AG10803 (cell line): ENCODE measurements at regions not wholly inside any gene's neighbourhood (a gene's known extent, or its start where the extent isn't known, plus 50 kb on each side); places are given as distances from the start of the nearest gene placed in this dataset.

Experiments used
- DNase-seq: peaks from one replicate; pipeline ENCODE4 v3.0.0; 2010; ENCODE audit warnings: low read depth
- H3K4me3 ChIP-seq: 2 replicates; pipeline ENCODE4 v1.5.1; 2011; ENCODE audit warnings: mild to moderate bottlenecking, low read length, control low read depth
- CTCF ChIP-seq: conservative IDR thresholded peaks from 2 replicates; pipeline ENCODE4 v1.5.1; 2011; ENCODE audit warnings: mild to moderate bottlenecking, low read length, control low read depth, inconsistent platforms

DNA sequence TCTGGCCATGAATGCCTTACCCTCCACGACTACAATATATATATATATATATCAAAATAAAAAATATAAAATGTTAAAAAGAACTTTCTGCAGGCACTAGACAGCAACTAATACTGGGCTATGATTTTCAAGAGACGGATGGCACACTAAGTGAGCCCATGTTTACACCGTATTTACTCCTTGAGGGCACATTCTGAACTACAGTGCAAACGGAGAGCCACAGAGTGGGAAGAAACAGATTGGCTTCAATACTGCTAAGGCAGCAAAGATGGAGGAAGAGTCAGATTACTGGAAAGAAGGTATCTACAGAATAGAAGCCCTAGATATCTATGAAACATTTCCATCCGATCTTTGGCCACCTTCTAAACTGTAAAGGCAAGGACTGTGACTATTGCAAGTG is 330.3 kb downstream of the HTR1B start:
- no peak overlapping the region for H3K4me3 ChIP-seq
- TF ChIP-seq CTCF: no peak
- no peak for DNase-seq

DNA sequence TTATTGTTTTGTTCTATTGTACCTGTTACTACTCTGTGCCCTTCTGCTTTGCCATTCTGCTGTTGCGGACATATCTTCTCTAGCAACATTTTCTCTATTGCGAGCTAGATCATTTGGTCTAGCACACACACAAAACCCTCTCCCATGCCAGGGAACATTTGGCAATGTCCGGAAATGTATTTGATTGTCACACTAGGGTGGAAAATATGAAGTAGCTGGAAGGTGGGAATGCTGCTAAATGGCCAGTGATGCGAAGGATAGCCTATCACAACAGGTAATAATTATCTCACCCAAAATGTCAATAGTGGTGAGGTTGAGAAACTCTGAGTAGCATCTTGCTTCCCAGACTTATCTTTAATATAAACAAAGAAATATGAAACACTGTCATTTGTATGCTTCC is 331.9 kb downstream of the HTR1B start:
- TF ChIP-seq CTCF: no peak
- no peak for DNase-seq
- no peak overlapping the region for H3K4me3 ChIP-seq

DNA sequence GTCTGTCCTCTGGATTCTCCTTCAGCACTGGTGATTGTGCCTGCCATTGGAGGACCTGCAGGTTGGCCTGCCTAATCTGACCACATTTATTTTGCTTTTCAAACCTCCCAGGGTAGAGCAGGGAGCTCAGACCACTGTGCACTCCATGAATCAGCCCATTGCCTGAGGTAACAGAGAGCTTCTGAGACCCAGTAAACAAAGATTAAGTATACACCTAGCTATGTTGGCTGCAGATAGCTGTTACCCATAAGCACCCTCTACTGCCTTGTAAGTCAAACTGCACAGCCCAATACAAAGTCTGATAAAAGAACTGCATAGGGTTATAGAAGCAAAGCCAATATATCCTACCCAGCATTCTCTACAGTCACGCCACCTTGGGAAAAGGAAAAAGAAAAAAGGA is 338.7 kb downstream of the HTR1B start:
- no peak for TF ChIP-seq CTCF

DNA sequence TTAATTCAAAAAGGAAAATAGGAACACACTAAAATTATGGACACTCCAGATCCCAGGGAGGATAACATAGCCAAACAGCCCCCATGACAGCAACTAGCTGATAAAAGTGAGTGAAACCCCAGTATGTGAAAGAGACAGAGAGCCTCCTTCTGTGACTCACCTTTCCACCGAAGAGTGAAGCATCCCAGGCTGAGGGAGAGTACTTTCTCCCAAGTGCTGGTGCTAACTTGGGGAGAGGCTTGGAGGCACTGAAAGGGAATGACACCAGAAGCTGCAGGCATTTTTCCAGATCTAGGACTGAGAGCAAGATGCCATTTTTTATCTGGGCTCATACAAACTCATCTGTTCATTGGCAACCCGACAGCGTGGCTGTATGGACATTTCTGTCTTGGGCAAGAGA is 339.8 kb downstream of the HTR1B start:
- no peak for TF ChIP-seq CTCF
- DNase-seq: no peak
- no peak overlapping the region for H3K4me3 ChIP-seq

More for the DNA sequence above, 338.7 kb downstream of the HTR1B start:
- H3K4me3 ChIP-seq: no peak overlapping the region
- DNase-seq: no peak

DNA sequence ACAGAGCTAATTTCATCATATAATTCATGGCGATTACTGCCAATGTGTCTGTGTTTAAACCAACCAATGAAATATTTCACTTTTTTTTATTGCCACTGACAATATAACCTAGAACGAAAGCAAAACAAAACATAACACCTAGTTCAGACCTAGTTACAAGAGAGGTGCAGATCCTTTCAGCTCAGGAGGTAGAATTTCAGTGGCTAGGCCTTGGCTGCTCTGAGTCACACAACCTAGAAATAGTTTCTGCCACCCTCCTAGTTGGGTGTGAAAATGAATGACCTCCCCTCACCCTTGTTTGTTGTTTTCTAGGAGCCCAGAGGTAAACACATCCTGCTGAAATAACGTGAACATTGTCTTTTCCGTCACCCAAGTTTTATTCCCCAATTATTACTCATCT is 356.3 kb downstream of the HTR1B start:
- TF ChIP-seq CTCF: no peak
- no peak overlapping the region for H3K4me3 ChIP-seq

DNA sequence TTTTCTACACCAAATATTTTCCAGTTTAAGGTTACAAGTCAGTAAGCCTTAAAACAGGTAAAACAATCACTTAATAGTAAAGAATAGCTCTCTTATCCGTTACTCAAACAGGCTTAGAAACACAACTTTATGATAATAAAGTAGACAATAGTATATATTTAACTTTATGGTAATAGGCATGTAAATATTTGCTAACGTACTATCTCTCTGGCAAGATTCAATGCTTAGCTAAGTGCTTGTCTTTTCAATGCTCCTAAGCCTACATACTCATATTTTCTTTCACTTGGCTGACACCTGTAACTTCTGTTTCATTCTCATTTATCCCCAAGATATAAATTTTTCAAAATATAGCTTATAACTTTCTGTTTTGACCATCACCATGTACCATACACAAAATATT is 358.2 kb downstream of the HTR1B start:
- H3K4me3 ChIP-seq: no peak overlapping the region
- TF ChIP-seq CTCF: no peak
- no peak for DNase-seq

More for the DNA sequence above, 356.3 kb downstream of the HTR1B start:
- no peak for DNase-seq

DNA sequence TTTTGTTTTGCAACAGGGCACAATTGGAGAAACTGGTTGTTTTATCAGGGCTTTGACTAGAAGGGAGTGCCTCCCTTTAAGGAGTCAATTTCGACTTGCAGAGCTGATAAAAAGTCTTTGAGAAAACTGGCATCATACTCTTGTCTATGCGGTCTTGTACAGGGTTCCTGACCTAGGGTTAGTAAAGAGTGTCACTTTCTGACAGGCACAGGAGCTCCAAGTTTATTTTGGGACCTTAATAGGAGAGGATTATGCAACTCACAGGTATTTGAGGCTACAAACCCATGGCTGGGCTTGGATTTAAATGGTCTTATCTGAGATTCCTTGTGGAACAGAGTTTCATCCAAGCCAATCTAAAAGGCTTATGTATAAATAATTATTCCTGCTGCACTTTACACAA is 365.4 kb downstream of the HTR1B start:
- no peak for TF ChIP-seq CTCF
- no peak for DNase-seq
- no peak overlapping the region for H3K4me3 ChIP-seq
